ENCODE measurements at regions not wholly inside any gene's neighbourhood (a gene's known extent, or its start where the extent isn't known, plus 50 kb on each side); places are given as distances from the start of the nearest gene placed in this dataset.

DNA sequence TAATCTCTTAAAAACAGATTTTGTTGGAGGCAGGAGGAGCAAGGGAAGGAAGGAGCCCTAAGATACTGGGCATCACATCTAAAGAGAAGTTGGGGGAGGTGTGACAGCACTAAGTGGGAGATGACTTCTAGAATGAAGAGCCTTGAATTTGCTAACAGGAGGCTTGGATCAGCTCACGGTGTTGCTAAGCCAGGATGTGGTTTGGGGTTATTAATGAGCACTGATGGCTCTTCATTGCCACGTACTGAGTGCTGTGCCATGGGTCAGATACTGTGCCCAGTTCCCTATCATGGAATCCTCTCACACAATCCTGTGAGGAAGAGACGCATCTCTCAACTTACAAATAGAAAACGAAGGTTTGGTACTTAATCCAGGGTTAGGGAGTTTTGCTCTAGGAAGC lies 78.5 kb downstream of the C7orf25 start:
- no peaks in the 10 kb centered on the region for H4K20me1 ChIP-seq (ENCODE audit: insufficient read depth, low read length)
- no peak overlapping the region for H3K4me3 Mint-ChIP-seq (ENCODE audit: unreplicated experiment)
- no peaks in the 10 kb centered on the region for H3K27me3 ChIP-seq (ENCODE audit: insufficient read depth, low read length)
- H3K4me2 ChIP-seq (ENCODE audit: low read length) = no peak overlapping the region
- no peak overlapping the region for H3K27ac ChIP-seq (ENCODE audit: low read depth, low read length)
- H2AFZ ChIP-seq (ENCODE audit: low read depth, low read length) = peak overlapping the region; percentile 0
- TF ChIP-seq CTCF (IDR thresholded peaks at IDR 0.05; ENCODE audit: insufficient read depth, low read depth, low read length) (no peak), EZH2 (IDR thresholded peaks at IDR 0.05; ENCODE audit: insufficient read depth, low read length) (no peak)
- H3K4me1 ChIP-seq (ENCODE audit: insufficient read depth, low read length) = peaks cover 9% of the 10 kb centered on the region
- H3K79me2 ChIP-seq (ENCODE audit: insufficient read depth, low read length) = no peaks in the 10 kb centered on the region
- DNase-seq (ENCODE audit: low read depth) = peak; percentile 9
- no peaks in the 10 kb centered on the region for H3K36me3 Mint-ChIP-seq (ENCODE audit: low read depth, unreplicated experiment)
- peaks cover 5% of the 10 kb centered on the region for H3K4me1 Mint-ChIP-seq (ENCODE audit: low read depth, unreplicated experiment)
- H3K9ac ChIP-seq (ENCODE audit: low read length) = no peak overlapping the region
- H3K36me3 ChIP-seq (ENCODE audit: insufficient read depth, low read length) = no peaks in the 10 kb centered on the region
- H3K9me3 ChIP-seq (ENCODE audit: insufficient read depth, low read depth, low read length) = no peaks in the 10 kb centered on the region
- H3K27ac Mint-ChIP-seq (ENCODE audit: unreplicated experiment) = no peak overlapping the region
- no peaks in the 10 kb centered on the region for H3K9me3 Mint-ChIP-seq (ENCODE audit: unreplicated experiment)
- H3K4me3 ChIP-seq (ENCODE audit: insufficient read depth, low read depth, low read length) = no peak overlapping the region
- peaks cover 2% of the 10 kb centered on the region for H3K27me3 Mint-ChIP-seq (ENCODE audit: low read depth, unreplicated experiment)
- no peak for FAIRE-seq

DNA sequence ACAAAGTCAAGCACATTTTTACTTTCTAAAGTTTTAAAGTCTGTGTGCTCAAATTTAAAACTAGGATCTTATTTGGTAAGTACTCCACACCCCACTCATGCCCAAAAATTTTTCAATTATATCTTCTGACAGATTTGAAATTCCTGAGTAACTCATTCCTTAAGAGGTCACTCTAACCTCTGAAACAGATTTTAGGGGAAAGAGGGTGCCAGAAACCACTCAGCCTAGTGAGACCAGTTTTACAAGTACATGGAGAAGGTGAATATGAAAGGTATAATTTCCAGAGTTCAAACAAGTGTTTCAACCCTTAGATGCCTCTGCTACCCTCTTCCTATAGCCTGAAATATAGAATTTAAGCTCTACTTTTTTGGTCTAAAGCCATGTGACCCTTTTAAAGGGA lies 79.2 kb downstream of the C7orf25 start:
- no peaks in the 10 kb centered on the region for H3K27me3 ChIP-seq (ENCODE audit: insufficient read depth, low read length)
- H3K4me1 ChIP-seq (ENCODE audit: insufficient read depth, low read length) = peaks cover 9% of the 10 kb centered on the region
- H2AFZ ChIP-seq (ENCODE audit: low read depth, low read length) = no peak overlapping the region
- Mint-ChIP-seq H3K27ac (ENCODE audit: unreplicated experiment) (no peak overlapping the region), H3K4me1 (ENCODE audit: low read depth, unreplicated experiment) (peaks cover 5% of the 10 kb centered on the region), H3K9me3 (ENCODE audit: unreplicated experiment) (no peaks in the 10 kb centered on the region), H3K27me3 (ENCODE audit: low read depth, unreplicated experiment) (peaks cover 2% of the 10 kb centered on the region), H3K4me3 (ENCODE audit: unreplicated experiment) (no peak overlapping the region), H3K36me3 (ENCODE audit: low read depth, unreplicated experiment) (no peaks in the 10 kb centered on the region)
- no peak for DNase-seq (ENCODE audit: low read depth)
- H4K20me1 ChIP-seq (ENCODE audit: insufficient read depth, low read length) = no peaks in the 10 kb centered on the region
- H3K9me3 ChIP-seq (ENCODE audit: insufficient read depth, low read depth, low read length) = no peaks in the 10 kb centered on the region
- H3K4me3 ChIP-seq (ENCODE audit: insufficient read depth, low read depth, low read length) = no peak overlapping the region
- no peak for FAIRE-seq
- H3K27ac ChIP-seq (ENCODE audit: low read depth, low read length) = no peak overlapping the region
- H3K79me2 ChIP-seq (ENCODE audit: insufficient read depth, low read length) = no peaks in the 10 kb centered on the region
- no peak overlapping the region for H3K4me2 ChIP-seq (ENCODE audit: low read length)
- H3K9ac ChIP-seq (ENCODE audit: low read length) = no peak overlapping the region
- TF ChIP-seq EZH2 (IDR thresholded peaks at IDR 0.05; ENCODE audit: insufficient read depth, low read length) = no peak
- no peak for TF ChIP-seq CTCF (IDR thresholded peaks at IDR 0.05; ENCODE audit: insufficient read depth, low read depth, low read length)
- H3K36me3 ChIP-seq (ENCODE audit: insufficient read depth, low read length) = no peaks in the 10 kb centered on the region

DNA sequence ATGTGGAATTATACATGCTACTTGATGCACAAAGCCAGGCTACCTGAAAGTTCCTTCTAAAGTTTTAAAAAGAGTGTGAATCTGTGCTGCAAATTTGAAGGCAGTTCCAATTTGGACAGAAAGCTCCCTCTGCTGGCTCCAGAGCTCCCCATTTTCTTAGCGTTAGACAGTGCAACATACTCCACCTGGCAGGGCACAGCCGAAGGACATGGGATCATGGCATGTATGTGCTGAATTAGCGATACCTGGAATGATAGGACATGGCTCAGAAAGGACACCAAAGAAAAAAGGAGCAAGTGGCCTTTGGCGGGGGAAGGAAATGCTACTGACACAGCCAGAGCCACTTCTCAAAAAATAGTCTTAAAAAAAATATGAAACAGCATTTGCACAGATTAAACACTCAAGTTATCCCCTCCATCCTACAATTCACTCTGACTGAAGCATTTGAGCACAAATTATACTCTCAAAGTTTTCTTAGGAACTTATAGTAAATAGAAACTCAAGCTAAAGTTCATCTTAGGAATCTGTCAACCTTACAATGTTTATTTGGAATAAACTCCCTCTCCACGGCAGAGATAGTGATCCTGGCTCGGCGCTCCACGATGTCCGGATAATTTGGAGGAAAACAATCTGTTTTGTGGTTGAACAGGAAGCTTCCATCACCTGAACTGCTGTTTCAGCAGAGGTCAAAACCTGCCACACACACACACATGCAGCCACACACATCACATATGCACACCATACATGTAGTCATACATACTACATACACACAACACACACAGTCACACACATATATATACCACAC lies 80.0 kb downstream of the C7orf25 start:
- Mint-ChIP-seq H3K27ac (ENCODE audit: unreplicated experiment) (no peak overlapping the region), H3K27me3 (ENCODE audit: low read depth, unreplicated experiment) (peaks cover 2% of the 10 kb centered on the region)

More for the DNA sequence above, 80.0 kb downstream of the C7orf25 start:
- no peak overlapping the region for H3K4me3 ChIP-seq (ENCODE audit: insufficient read depth, low read depth, low read length)
- no peaks in the 10 kb centered on the region for H3K36me3 ChIP-seq (ENCODE audit: insufficient read depth, low read length)
- H3K79me2 ChIP-seq (ENCODE audit: insufficient read depth, low read length) = no peaks in the 10 kb centered on the region
- DNase-seq (ENCODE audit: low read depth) (no peak), FAIRE-seq (peak; percentile 20)
- peaks cover 5% of the 10 kb centered on the region for H3K4me1 Mint-ChIP-seq (ENCODE audit: low read depth, unreplicated experiment)
- H3K9me3 ChIP-seq (ENCODE audit: insufficient read depth, low read depth, low read length) = no peaks in the 10 kb centered on the region
- H4K20me1 ChIP-seq (ENCODE audit: insufficient read depth, low read length) = no peaks in the 10 kb centered on the region
- peak overlapping the region; percentile 44 for H3K4me2 ChIP-seq (ENCODE audit: low read length)
- H3K4me1 ChIP-seq (ENCODE audit: insufficient read depth, low read length) = peaks cover 9% of the 10 kb centered on the region
- no peak overlapping the region for H3K9ac ChIP-seq (ENCODE audit: low read length)
- no peak overlapping the region for H3K4me3 Mint-ChIP-seq (ENCODE audit: unreplicated experiment)
- no peaks in the 10 kb centered on the region for H3K9me3 Mint-ChIP-seq (ENCODE audit: unreplicated experiment)
- no peak overlapping the region for H2AFZ ChIP-seq (ENCODE audit: low read depth, low read length)
- H3K36me3 Mint-ChIP-seq (ENCODE audit: low read depth, unreplicated experiment) = no peaks in the 10 kb centered on the region
- no peaks in the 10 kb centered on the region for H3K27me3 ChIP-seq (ENCODE audit: insufficient read depth, low read length)
- H3K27ac ChIP-seq (ENCODE audit: low read depth, low read length) = no peak overlapping the region
- no peak for TF ChIP-seq EZH2 (IDR thresholded peaks at IDR 0.05; ENCODE audit: insufficient read depth, low read length)
- TF ChIP-seq CTCF (IDR thresholded peaks at IDR 0.05; ENCODE audit: insufficient read depth, low read depth, low read length) = peak; percentile 52

Data from astrocyte (in vitro differentiated cells and primary cell).